HG02840 (cell line): ENCODE measurements at regions not wholly inside any gene's neighbourhood (a gene's known extent, or its start where the extent isn't known, plus 50 kb on each side); places are given as distances from the start of the nearest gene placed in this dataset.

Source experiments
- ATAC-seq: cut with Tn5 transposase; IDR thresholded peaks from one replicate; pipeline ENCODE4 v1.9.1; 2021; ENCODE audit warnings: mild to moderate bottlenecking, moderate library complexity, moderate number of reproducible peaks; ENCODE audit not compliant: unreplicated experiment, low FRiP score

- no peak for ATAC-seq
Observed at GRCh38 chr1:58155418-58156123, 391.0 kb downstream of the OMA1 start.

- ATAC-seq = no peak
Observed at GRCh38 chr1:58154256-58154655, 392.3 kb downstream of the OMA1 start.

- no peak for ATAC-seq
Observed at GRCh38 chr1:58152697-58153096, 393.8 kb downstream of the OMA1 start.

GRCh38 chr1:58149271-58149812, 397.2 kb downstream of the OMA1 start:
- ATAC-seq = no peak

- ATAC-seq = no peak
Observed at GRCh38 chr1:58144698-58145270, 401.7 kb downstream of the OMA1 start.

GRCh38 chr1:58143972-58144697, 402.4 kb downstream of the OMA1 start:
- ATAC-seq = no peak

- no peak for ATAC-seq
Observed at GRCh38 chr1:58136387-58136786, 410.1 kb downstream of the OMA1 start.

- no peak for ATAC-seq
Observed at GRCh38 chr1:58135821-58136321, 410.7 kb downstream of the OMA1 start.

- no peak for ATAC-seq
Observed at GRCh38 chr1:58133562-58133961, 413.0 kb downstream of the OMA1 start.

GRCh38 chr1:58123051-58123450, 423.5 kb downstream of the OMA1 start:
- ATAC-seq = no peak

- no peak for ATAC-seq
Observed at GRCh38 chr1:58119971-58120370, 426.6 kb downstream of the OMA1 start.

- ATAC-seq = no peak
Observed at GRCh38 chr1:58116284-58116683, 430.2 kb downstream of the OMA1 start.

GRCh38 chr1:58109646-58110200, 436.8 kb downstream of the OMA1 start:
- no peak for ATAC-seq

GRCh38 chr1:58108783-58109182, 437.7 kb downstream of the OMA1 start:
- ATAC-seq = no peak

- no peak for ATAC-seq
Observed at GRCh38 chr1:58107943-58108342, 438.6 kb downstream of the OMA1 start.

- peak; percentile 67 for ATAC-seq
Observed at GRCh38 chr1:58104960-58105359, 441.6 kb downstream of the OMA1 start.

GRCh38 chr1:58096714-58097113, 449.8 kb downstream of the OMA1 start:
- ATAC-seq = no peak

- no peak for ATAC-seq
Observed at GRCh38 chr1:58095183-58095582, 451.3 kb downstream of the OMA1 start.

GRCh38 chr1:58094221-58094620, 452.3 kb downstream of the OMA1 start:
- no peak for ATAC-seq

GRCh38 chr1:58090640-58091039, 455.9 kb downstream of the OMA1 start:
- no peak for ATAC-seq
